NCI-H128 (cell line): ENCODE measurements at regions not wholly inside any gene's neighbourhood (a gene's known extent, or its start where the extent isn't known, plus 50 kb on each side); places are given as distances from the start of the nearest gene placed in this dataset.
"Not testable (repeated sequence)": the region's sequence is repeated elsewhere in the genome, so short reads cannot be mapped to it uniquely, and the experiment has no call there.

Experiments
- DNase-seq: peaks from one replicate; lab custom pipeline; 2025; ENCODE audit not compliant: unreplicated experiment; lab: John Stamatoyannopoulos, UW

DNA sequence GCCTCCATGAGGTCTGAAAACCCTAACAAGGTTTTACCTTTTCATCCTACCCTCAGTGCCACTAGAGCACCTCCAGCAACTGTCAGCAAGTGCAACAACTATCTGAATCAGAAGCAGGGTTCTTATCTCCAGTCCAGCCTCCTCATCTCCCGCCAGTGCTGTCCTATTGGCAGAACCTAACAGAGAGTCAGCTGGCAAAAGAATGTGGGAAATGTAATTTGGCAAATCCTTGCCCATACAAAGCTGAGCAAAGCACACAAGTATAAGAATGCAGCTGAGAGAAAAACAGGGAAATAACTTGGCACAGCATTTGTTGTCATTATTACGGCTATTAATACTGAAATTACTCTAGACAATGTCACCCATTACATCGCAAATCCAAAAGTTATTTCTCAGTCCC lies 124.2 kb downstream of the ATP6V1G3 start:
- DNase-seq = no peak

DNA sequence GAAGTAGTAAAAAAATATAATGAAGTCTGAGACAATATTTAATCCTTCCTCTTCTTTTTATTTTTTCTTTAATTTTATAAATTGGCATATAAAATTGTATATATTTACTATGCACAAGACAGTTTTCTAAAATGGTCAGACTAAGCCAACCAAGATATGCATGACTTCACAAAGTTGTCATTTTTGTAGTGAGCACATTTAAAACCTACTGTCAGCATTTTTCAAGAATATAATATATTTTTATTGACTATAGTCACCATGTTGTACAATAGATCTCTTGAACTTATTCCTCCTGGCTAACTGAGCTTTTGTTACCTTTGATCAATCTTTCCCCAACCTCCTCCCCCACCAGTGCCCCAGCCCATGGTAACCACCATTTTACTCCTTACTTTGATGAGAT lies 129.2 kb downstream of the ATP6V1G3 start:
- no peak for DNase-seq

DNA sequence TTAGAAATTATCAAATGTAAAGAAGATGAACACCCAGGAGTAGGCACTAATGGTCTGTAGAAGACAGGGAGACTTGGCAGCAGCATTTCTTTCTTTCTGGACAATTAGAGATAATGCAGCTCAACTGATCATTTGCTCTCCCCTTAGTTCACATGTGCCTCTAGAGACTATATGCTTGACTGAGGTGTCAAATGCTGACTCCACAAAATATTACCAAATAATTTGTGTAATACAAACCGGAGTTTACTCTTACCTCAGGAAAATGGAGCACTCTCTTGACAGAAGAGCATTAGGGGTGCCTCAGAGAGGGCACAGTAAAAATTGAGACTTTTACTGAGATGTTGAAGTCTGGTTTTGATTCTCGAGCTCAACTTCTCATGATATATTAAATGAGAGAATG lies 131.8 kb downstream of the ATP6V1G3 start:
- no peak for DNase-seq

DNA sequence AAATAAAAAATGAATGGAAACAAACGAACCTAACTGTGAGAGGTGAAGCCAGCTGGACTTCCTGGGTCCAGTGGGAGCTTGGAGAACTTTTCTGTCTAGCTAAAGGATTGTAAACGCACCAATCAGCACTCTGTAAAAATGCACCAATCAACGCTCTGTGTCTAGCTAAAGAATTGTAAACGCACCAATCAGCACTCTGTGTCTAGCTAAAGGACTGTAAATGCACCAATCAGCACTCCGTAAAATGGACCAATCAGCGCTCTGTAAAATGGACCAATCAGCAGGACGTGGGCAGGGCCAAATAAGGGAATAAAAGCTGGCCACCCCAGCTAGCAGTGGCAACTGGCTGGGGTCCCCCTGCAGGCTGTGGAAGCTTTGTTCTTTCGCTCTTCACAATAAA lies 135.8 kb downstream of the ATP6V1G3 start:
- not testable (repeated sequence) for DNase-seq

DNA sequence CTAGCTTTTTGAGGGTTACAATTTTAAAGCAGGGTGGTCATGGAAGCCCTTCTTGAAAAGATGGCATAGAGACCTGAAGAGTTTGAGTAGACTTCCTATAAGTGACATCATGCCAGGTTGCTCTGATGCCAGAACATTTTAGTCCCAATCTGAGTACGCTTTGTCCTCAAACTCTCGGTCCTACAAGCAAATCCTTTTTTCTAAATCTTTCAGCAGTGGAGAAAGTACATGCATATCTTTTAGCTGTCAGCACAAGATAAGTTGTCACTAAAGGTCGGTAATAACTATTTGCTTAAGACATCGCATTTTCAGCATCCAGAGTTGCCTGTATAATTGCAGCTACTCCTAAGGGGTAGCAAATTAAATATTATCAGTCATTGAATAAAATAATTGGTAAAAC lies 140.4 kb downstream of the ATP6V1G3 start:
- no peak for DNase-seq

DNA sequence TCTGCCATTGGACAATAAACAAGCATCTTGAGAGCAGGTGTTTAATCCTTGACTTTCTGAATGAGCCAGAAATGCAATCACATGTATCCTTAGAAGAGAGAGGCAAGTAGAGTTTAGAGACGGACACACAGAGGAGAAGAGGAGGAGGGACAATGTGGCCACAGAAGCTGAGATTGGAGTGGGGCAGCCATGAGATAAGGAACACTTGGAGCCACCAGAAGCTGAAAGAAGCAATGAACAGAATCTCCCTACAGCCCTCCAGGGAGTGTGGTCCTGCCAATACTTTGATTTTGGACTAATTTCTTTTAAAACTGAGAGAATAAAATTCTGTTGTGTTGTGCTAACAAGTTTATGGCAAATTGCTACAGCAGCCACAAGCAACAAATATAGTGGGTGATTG lies 141.0 kb downstream of the ATP6V1G3 start:
- no peak for DNase-seq

DNA sequence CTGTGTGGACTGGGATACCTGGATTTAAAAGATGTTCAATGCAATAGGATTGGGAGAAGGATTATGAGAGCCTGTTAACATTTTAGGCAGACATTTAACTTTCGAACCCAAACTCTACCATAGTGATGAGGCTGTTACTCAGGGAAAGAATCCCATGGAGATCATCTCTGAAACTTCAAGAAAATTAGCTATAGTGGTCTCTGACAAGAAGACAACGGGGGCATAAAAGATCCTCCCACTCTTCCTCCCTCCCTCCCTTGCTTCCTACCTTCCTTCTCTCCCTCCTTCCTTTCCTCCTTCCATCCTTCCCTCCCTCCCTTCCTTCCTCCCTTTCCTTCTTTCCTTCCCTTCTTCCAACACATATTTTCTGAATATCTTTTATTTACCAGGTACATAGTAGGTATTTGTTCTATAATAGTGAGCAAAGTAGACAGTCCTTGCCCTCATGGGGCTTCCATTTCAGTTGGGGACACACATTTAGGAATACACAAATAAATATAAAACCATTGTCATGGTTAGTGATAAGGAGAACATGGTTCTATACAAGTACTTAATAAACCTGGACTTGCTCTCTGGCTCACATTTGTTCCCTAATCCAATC lies 143.2 kb downstream of the ATP6V1G3 start:
- DNase-seq = no peak

DNA sequence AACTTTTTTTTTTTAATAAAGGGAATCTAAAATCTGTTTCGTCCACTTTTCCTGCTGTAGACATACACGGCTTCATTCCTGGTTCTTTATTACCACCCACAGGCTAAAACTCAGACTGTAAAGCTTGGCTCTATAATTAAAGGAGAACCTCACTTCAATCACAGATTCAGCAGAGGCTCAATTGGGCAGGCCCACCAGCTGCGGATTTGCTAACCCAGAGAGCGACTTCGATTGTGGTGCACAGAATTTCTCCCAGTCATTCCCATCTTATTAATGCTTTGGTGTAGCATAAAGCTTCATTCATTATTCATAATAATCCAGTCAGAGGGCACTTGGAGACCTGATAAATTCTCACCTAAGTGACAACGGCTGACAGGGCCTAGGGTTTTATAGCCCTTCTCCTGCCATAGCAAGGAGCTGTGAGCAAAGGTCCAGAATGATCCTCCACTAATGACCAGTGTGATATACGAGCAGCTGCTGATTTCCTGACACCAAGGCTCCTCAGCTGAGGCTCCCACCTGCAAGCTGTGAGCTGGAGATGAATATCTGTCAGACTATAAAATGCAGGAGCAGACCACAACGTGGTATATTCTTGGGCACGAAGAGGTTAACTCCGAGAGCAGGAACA lies 149.0 kb downstream of the ATP6V1G3 start:
- no peak for DNase-seq

DNA sequence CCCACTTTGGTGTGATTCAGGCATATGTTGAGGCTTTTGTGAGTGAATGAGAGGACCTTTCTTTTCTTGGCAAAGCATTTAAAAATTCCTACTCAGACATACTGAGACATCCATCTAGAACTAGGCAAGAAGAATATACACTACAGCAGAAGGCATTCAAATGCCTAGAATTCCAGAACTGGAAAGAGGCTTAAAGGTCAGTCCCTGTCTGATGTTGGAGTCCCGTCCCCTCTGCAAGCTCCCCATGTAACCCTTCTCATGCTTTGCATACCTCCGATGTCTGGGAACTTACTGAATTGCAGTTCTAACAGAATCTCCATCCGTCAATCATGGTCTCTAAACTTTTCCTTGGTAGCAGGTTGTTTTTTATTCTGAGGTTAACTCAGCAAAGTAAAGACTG lies 152.9 kb downstream of the ATP6V1G3 start:
- no peak for DNase-seq

DNA sequence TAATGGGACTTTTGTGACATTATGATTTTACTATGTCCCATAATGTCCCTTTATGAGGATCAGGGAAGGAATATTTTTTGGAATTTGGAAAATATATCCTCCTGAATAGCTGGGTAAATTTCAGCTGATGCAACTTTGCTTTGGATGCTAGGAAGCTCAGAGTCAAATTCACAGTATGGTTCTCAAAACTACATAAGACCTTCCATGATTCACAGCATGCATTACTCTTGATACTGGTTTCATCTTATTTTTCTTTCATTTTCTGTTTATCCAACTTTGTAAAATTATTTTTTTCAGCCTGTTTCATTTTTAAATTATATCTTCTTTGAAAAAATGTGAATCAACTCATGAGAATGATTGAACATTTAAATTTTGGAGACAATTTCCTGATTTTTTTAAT lies 160.2 kb downstream of the ATP6V1G3 start:
- DNase-seq = no peak

DNA sequence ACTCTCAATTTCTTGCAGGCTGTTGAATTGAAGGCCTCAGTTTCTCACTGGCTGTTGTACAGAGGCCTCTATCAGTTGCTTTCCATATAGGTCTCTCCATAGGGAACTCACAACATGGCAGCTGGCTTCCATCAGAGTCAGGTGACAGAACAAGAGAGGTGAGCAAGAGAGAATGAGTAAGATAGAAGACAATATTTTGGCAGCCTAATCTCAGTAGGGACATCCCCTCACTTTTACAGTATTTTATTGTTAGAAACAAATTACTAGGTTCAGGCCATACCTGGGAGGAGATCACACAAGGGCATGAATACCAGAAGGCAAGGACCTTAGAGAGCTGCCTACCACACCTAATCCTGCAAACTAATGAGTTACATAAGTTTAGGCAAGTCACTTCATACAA lies 162.8 kb downstream of the ATP6V1G3 start:
- no peak for DNase-seq

DNA sequence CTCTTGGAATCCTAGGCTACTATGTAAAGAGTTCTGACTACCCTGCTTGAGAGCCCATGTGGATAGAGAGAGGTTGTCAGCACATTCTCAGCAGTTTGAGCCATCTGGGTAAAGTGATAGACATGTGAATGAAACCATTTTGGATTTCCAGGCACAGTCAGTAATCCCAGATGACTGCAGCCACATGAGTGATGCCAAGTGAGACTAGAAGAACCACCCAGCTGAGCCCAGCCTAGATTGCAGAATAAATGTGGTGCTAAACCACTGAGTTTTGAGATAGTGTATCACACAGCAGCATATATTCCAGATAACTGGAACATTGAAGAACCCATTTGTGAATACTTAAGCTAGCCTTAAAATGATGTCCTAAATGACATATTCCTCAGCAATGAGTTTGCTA lies 166.2 kb downstream of the ATP6V1G3 start:
- no peak for DNase-seq

DNA sequence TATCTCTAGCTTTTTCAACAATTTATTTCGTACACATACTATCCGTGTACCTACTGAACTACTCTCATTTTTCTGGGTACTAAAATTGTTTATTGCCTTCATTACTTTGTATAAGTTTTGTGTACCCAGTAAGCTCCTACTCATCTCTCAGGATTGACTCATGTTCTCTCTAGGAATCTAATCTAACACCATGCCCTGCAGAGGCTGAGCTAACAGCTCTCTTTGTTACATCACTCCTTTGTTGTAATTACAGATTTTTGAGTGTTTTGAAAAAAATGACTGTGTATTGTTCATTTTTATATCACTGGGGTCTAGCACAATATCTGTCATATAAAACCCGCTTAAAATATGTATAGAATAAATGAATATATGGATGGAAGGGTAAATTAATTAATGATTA lies 167.1 kb downstream of the ATP6V1G3 start:
- DNase-seq = no peak
